ENCODE measurements at regions not wholly inside any gene's neighbourhood (a gene's known extent, or its start where the extent isn't known, plus 50 kb on each side); places are given as distances from the start of the nearest gene placed in this dataset.

- Mint-ChIP-seq H3K4me3 (no peak overlapping the region), H3K27ac (no peak overlapping the region), H3K4me1 (ENCODE audit: low read depth) (no peaks in the 10 kb centered on the region), H3K9me3 (peaks cover 31% of the 10 kb centered on the region), H3K27me3 (ENCODE audit: insufficient read depth) (no peaks in the 10 kb centered on the region), H3K36me3 (ENCODE audit: low read depth) (no peaks in the 10 kb centered on the region)
- no peak for DNase-seq
- TF ChIP-seq CTCF (IDR thresholded peaks at IDR 0.05): no peak
These were observed 836.9 kb upstream of the PCDH9 start for GRCh38 chr13:68066879-68067513.

GRCh38 chr13:68064001-68064770 is 834.0 kb upstream of the PCDH9 start:
- Mint-ChIP-seq H3K36me3 (ENCODE audit: low read depth) (no peaks in the 10 kb centered on the region), H3K9me3 (peaks cover 23% of the 10 kb centered on the region), H3K4me3 (no peak overlapping the region), H3K27ac (no peak overlapping the region), H3K4me1 (ENCODE audit: low read depth) (no peaks in the 10 kb centered on the region), H3K27me3 (ENCODE audit: insufficient read depth) (no peaks in the 10 kb centered on the region)
- no peak for DNase-seq
- no peak for TF ChIP-seq CTCF (IDR thresholded peaks at IDR 0.05)

DNA sequence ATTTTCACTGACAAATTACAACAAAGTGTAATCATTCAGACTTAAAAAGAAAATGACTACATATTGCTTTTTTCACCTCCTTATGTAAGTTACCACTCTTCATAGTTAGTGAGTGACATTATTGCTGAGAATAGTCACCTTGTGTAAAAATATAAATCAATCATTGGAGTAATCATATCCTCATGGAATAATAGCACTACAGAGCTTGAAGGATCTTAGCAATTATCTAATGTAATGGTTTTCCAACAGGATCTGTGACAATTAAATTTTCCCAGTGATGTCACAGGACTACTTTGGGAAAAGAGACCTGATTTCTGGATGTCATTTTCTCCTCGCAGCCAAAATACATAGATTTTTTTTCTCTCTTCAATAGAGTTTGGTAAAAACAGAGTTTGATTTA is 833.0 kb upstream of the PCDH9 start:
- H3K4me3 Mint-ChIP-seq: no peak overlapping the region
- H3K36me3 Mint-ChIP-seq (ENCODE audit: low read depth): no peaks in the 10 kb centered on the region
- no peak for TF ChIP-seq CTCF (IDR thresholded peaks at IDR 0.05)
- H3K9me3 Mint-ChIP-seq: peaks cover 22% of the 10 kb centered on the region
- no peak for DNase-seq
- no peaks in the 10 kb centered on the region for H3K27me3 Mint-ChIP-seq (ENCODE audit: insufficient read depth)
- H3K27ac Mint-ChIP-seq: no peak overlapping the region
- no peaks in the 10 kb centered on the region for H3K4me1 Mint-ChIP-seq (ENCODE audit: low read depth)

DNA sequence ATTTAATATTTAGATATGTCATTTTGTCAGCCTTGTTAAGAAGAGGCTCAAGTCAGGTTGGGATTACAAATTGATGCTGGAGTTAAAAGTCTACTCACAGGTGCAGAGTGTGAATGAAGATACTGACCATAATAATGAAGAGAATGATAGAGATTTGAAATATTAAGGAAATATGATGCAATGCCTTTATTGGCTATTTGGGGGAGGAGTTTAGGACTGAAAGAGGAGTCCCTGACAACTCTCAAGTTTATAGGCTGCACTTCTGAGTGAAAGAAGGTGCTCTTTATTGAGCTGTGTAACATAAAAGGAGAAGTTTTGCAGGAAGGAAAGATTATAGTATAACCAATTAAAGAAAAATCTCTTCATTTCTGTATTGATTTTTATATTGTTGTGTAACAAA is 827.7 kb upstream of the PCDH9 start:
- H3K27me3 Mint-ChIP-seq (ENCODE audit: insufficient read depth): no peaks in the 10 kb centered on the region
- H3K4me1 Mint-ChIP-seq (ENCODE audit: low read depth): no peaks in the 10 kb centered on the region
- no peak overlapping the region for H3K27ac Mint-ChIP-seq
- no peaks in the 10 kb centered on the region for H3K36me3 Mint-ChIP-seq (ENCODE audit: low read depth)
- H3K4me3 Mint-ChIP-seq: no peak overlapping the region
- TF ChIP-seq CTCF (IDR thresholded peaks at IDR 0.05): no peak
- H3K9me3 Mint-ChIP-seq: peaks cover 28% of the 10 kb centered on the region
- DNase-seq: no peak

DNA sequence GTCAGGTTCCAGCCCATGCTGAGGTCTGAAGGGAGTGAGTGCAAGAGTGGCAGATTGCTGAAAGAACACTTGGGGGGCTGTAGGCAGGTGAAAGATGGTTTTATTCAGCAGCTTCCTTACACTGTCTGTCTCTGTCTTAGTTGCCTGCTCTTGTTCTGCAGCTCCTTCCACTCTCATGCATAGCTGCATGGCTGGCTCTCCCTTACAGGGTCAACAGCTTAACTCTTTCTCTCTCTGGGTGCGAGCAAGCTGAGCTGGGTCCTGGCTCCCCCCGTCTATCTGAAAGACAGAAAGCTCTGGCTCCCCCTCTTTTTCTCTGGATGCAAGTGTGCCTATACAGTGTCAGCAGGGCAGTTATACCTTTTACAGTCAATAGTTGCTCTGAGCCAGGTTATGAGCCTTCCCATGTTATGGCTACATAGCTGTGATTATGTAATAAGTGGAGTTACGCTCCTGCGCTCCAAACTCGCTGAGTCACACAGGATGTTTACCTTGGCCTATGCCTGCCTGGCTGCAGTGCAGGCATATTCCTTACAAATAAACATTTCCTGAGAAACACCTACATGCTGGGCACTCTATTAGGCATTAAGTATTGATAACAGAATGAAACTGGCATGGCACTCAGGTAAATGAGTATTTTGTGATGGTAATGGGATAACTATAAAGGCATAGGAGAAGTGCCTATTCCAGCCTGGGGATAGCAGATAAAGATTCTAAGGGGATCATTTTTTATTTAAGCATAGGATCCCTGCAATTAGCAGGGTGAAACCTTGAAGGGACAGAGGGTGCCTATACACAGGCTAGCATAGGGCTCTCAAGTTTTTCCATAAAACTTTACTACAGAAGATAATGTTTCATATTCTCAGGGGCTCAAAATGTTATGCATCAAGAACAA is 826.9 kb upstream of the PCDH9 start:
- Mint-ChIP-seq H3K4me3 (no peak overlapping the region), H3K27me3 (ENCODE audit: insufficient read depth) (no peaks in the 10 kb centered on the region), H3K36me3 (ENCODE audit: low read depth) (no peaks in the 10 kb centered on the region), H3K9me3 (peaks cover 29% of the 10 kb centered on the region), H3K4me1 (ENCODE audit: low read depth) (no peaks in the 10 kb centered on the region), H3K27ac (no peak overlapping the region)
- no peak for DNase-seq
- TF ChIP-seq CTCF (IDR thresholded peaks at IDR 0.05): no peak
